ENCODE measurements at regions not wholly inside any gene's neighbourhood (a gene's known extent, or its start where the extent isn't known, plus 50 kb on each side); places are given as distances from the start of the nearest gene placed in this dataset.
"Not testable (repeated sequence)": the region's sequence is repeated elsewhere in the genome, so short reads cannot be mapped to it uniquely, and the experiment has no call there.

- DNase-seq, result no peak
These were observed 53.5 kb downstream of the TEX51 start for GRCh38 chr2:126952216-126952615.

- no peak for DNase-seq
These were observed 54.8 kb downstream of the TEX51 start for GRCh38 chr2:126953483-126953882.

- DNase-seq, result no peak
These were observed 56.1 kb downstream of the TEX51 start for GRCh38 chr2:126954831-126955230.

GRCh38 chr2:126956773-126957172 lies 58.1 kb downstream of the TEX51 start:
- DNase-seq, result not testable (repeated sequence)

- no peak for DNase-seq
These were observed 64.7 kb downstream of the TEX51 start for GRCh38 chr2:126963390-126963789.

GRCh38 chr2:126966601-126967000 lies 67.9 kb downstream of the TEX51 start:
- no peak for DNase-seq

GRCh38 chr2:126970583-126970982 lies 71.9 kb downstream of the TEX51 start:
- no peak for DNase-seq

- no peak for DNase-seq
These were observed 72.4 kb downstream of the TEX51 start for GRCh38 chr2:126971162-126971480.

- peak; percentile 37 for DNase-seq
These were observed 73.0 kb downstream of the TEX51 start for GRCh38 chr2:126971481-126972278.

- no peak for DNase-seq
These were observed 73.6 kb downstream of the TEX51 start for GRCh38 chr2:126972279-126972626.

- no peak for DNase-seq
These were observed 75.1 kb downstream of the TEX51 start for GRCh38 chr2:126973745-126974144.

GRCh38 chr2:126975671-126976655 lies 77.3 kb downstream of the TEX51 start:
- DNase-seq, result no peak

- DNase-seq, result no peak
These were observed 78.1 kb downstream of the TEX51 start for GRCh38 chr2:126976721-126977328.

- no peak for DNase-seq
These were observed 79.6 kb downstream of the TEX51 start for GRCh38 chr2:126978333-126978732.

- no peak for DNase-seq
These were observed 80.6 kb downstream of the TEX51 start for GRCh38 chr2:126979039-126980003.

GRCh38 chr2:126981476-126981875 lies 82.8 kb downstream of the TEX51 start:
- no peak for DNase-seq

GRCh38 chr2:126982935-126983334 lies 84.2 kb downstream of the TEX51 start:
- no peak for DNase-seq

GRCh38 chr2:126986631-126987187 lies 88.0 kb downstream of the TEX51 start:
- no peak for DNase-seq

GRCh38 chr2:126988482-126988881 lies 89.8 kb downstream of the TEX51 start:
- no peak for DNase-seq

GRCh38 chr2:126989064-126989463 lies 90.4 kb downstream of the TEX51 start:
- DNase-seq, result not testable (repeated sequence)

GRCh38 chr2:126990200-126990599 lies 91.5 kb downstream of the TEX51 start:
- DNase-seq, result no peak

Measured in stimulated activated naive CD4-positive, alpha-beta T cell treated with Interleukin-2 at 50 U/mL for 16 hours (primary cell).